ENCODE measurements at regions not wholly inside any gene's neighbourhood (a gene's known extent, or its start where the extent isn't known, plus 50 kb on each side); places are given as distances from the start of the nearest gene placed in this dataset.

DNA sequence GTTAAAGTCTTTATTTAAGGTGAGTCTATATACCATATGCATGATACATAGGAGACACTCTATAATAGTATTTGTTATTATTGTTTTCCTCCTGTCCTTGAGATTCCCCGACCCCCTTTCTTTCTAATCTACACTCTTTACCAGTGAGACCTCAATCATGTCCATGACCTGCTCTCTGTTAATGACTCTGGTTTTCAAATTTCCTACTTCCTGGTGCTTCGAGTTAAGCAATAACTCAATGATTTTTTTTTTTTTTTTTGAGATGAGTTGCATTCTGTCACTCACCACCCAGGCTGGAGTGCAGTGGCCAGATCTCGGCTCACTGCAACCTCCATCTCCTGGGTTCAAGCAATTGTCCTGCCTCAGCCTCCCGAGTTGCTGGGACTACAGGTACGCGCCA is 574.6 kb upstream of the SLC35B3 start:
- intact Hi-C loops (cut with micrococcal nuclease), result no loop called here
- H3K27me3 ChIP-seq (ENCODE audit: low read depth), result peaks cover 12% of the 10 kb centered on the region
- no peak overlapping the region for H3K4me3 ChIP-seq
- H3K9me3 ChIP-seq (replicated peaks), result no peaks in the 10 kb centered on the region
- no peaks in the 10 kb centered on the region for H3K4me1 ChIP-seq
- no peak overlapping the region for H3K27ac ChIP-seq (replicated peaks)
- no peak for DNase-seq
- no peaks in the 10 kb centered on the region for H3K36me3 ChIP-seq
- TF ChIP-seq, protein P1, sequence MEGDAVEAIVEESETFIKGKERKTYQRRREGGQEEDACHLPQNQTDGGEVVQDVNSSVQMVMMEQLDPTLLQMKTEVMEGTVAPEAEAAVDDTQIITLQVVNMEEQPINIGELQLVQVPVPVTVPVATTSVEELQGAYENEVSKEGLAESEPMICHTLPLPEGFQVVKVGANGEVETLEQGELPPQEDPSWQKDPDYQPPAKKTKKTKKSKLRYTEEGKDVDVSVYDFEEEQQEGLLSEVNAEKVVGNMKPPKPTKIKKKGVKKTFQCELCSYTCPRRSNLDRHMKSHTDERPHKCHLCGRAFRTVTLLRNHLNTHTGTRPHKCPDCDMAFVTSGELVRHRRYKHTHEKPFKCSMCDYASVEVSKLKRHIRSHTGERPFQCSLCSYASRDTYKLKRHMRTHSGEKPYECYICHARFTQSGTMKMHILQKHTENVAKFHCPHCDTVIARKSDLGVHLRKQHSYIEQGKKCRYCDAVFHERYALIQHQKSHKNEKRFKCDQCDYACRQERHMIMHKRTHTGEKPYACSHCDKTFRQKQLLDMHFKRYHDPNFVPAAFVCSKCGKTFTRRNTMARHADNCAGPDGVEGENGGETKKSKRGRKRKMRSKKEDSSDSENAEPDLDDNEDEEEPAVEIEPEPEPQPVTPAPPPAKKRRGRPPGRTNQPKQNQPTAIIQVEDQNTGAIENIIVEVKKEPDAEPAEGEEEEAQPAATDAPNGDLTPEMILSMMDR (IDR thresholded peaks at IDR 0.05; ENCODE audit: borderline replicate concordance), result no peak

DNA sequence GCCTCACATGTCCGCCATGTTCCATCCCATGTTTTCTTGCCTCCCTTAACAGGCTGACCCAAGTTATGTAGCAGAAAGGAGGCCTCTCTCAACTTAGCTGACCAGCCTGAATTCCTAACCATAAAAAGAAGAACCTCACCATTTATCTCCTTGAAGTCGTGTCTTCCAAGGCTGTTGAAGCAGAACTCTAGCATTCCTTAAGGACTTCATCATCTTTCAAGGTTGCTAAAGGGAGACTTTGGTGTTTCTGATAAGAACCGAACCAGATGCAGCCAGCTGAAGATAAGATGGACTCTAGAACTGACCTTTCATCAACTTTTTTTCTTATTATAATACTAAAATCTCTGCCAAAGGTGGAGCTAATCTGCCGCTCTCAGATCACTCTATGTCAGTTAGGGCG is 571.7 kb upstream of the SLC35B3 start:
- no peaks in the 10 kb centered on the region for H3K4me1 ChIP-seq
- intact Hi-C loops (cut with micrococcal nuclease), result no loop called here

DNA sequence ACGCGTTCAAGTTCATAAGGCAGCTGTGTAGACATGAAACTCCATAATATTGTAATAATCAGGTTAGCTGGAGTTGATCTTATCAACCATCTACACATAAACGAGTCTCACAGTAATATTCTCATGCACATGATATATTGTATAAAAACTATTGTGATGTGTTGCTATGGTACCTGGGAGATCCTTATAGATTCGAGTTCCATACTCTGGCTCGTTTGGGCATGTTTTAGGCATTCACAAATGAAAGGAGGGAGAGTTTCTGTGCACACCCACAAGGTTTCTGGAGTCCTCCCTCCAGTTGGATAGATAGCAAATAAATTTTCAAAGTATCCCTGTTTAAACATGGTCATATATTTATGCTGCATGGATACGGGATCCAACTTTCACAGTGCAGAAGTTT is 567.5 kb upstream of the SLC35B3 start:
- Histone ChIP-seq H3K36me3 (no peaks in the 10 kb centered on the region), H3K27ac (replicated peaks) (no peak overlapping the region), H3K4me1 (no peaks in the 10 kb centered on the region), H3K27me3 (ENCODE audit: low read depth) (peaks cover 15% of the 10 kb centered on the region), H3K9me3 (replicated peaks) (peaks cover 5% of the 10 kb centered on the region), H3K4me3 (no peak overlapping the region)
- TF ChIP-seq, protein P1 (IDR thresholded peaks at IDR 0.05; ENCODE audit: borderline replicate concordance), result no peak
- intact Hi-C loops (cut with micrococcal nuclease), result no loop called here
- DNase-seq, result no peak

More for the DNA sequence above, 571.7 kb upstream of the SLC35B3 start:
- H3K27ac ChIP-seq (replicated peaks), result no peak overlapping the region
- TF ChIP-seq, protein P1 (IDR thresholded peaks at IDR 0.05; ENCODE audit: borderline replicate concordance), result no peak
- H3K4me3 ChIP-seq, result no peak overlapping the region
- H3K9me3 ChIP-seq (replicated peaks), result no peaks in the 10 kb centered on the region
- H3K27me3 ChIP-seq (ENCODE audit: low read depth), result peaks cover 12% of the 10 kb centered on the region
- no peak for DNase-seq
- H3K36me3 ChIP-seq, result no peaks in the 10 kb centered on the region

DNA sequence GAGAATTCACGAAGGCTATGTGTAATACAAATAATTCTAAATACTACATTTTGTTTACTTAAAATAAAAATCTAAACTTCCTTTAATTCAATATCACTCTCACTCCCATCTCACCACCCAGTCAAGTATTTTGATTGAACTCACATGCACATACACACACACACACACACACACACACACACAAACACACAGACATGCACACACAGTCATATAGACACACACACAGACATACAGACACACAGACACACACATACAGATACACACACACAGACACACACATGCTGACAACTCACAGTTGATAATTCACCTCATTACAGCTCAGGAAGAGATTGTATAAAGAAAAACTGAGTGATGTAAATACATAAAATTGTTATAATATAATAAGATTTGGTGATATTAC is 559.8 kb upstream of the SLC35B3 start:
- Histone ChIP-seq H3K36me3 (no peaks in the 10 kb centered on the region), H3K27ac (replicated peaks) (no peak overlapping the region), H3K4me1 (no peaks in the 10 kb centered on the region), H3K9me3 (replicated peaks) (no peaks in the 10 kb centered on the region), H3K4me3 (no peak overlapping the region), H3K27me3 (ENCODE audit: low read depth) (peaks cover 17% of the 10 kb centered on the region)
- no peak for DNase-seq
- intact Hi-C loops (cut with micrococcal nuclease), result no loop called here
- TF ChIP-seq, protein P1 (IDR thresholded peaks at IDR 0.05; ENCODE audit: borderline replicate concordance), result no peak

DNA sequence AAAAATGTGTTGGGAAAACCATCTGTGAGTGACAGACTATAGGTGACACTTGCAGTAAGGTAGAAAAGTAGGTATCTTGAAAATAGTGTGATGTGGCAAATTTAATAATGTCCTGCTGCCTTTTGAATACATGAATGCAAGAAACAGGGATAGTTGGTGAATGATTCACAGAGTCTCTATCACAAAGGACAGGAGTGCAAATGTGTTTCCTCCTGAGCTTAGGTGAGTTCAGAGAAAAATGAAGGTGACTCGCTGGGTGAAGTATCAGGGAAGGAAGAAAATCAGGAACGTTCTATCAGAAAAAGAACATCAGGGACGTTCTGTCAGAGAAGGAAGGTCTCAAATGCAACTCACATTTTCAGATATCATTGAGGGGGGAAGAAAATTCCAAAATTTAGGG is 557.8 kb upstream of the SLC35B3 start:
- TF ChIP-seq, protein P1 (IDR thresholded peaks at IDR 0.05; ENCODE audit: borderline replicate concordance), result no peak
- H3K4me3 ChIP-seq, result no peak overlapping the region
- DNase-seq, result no peak
- H3K9me3 ChIP-seq (replicated peaks), result no peaks in the 10 kb centered on the region
- no peaks in the 10 kb centered on the region for H3K4me1 ChIP-seq
- no peak overlapping the region for H3K27ac ChIP-seq (replicated peaks)
- no peaks in the 10 kb centered on the region for H3K36me3 ChIP-seq
- intact Hi-C loops (cut with micrococcal nuclease), result no loop called here
- H3K27me3 ChIP-seq (ENCODE audit: low read depth), result peaks cover 12% of the 10 kb centered on the region

DNA sequence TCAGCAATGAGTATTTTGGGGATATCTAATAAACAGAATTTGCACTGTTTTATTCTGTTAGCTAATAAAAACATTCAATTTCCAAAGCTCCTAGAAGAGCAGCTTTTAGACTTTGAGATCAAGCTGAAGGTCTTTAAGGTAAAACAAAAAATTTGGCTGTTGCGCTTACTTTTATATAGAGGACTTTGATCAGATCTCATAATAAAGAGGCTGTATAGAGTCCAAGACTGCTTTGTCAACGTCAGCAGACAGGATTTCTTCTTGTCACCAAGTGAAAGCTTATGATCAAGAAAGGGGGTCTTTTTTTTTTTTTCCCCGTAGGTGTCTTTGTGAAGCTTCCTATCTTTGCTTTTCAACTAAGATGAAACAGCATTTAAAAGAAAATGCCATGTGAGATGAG is 556.5 kb upstream of the SLC35B3 start:
- peaks cover 12% of the 10 kb centered on the region for H3K27me3 ChIP-seq (ENCODE audit: low read depth)
- TF ChIP-seq, protein P1 (IDR thresholded peaks at IDR 0.05; ENCODE audit: borderline replicate concordance), result no peak
- intact Hi-C loops (cut with micrococcal nuclease), result no loop called here
- no peak overlapping the region for H3K4me3 ChIP-seq
- H3K36me3 ChIP-seq, result no peaks in the 10 kb centered on the region
- H3K4me1 ChIP-seq, result no peaks in the 10 kb centered on the region
- no peak overlapping the region for H3K27ac ChIP-seq (replicated peaks)
- no peaks in the 10 kb centered on the region for H3K9me3 ChIP-seq (replicated peaks)
- DNase-seq, result no peak

All from left ventricle myocardium inferior (tissue), 1 donor.